GM18951 (cell line): ENCODE measurements at regions not wholly inside any gene's neighbourhood (a gene's known extent, or its start where the extent isn't known, plus 50 kb on each side); places are given as distances from the start of the nearest gene placed in this dataset.

Experiments
- POLR2A ChIP-seq: IDR thresholded peaks from 4 replicates; pipeline ENCODE4 v1.6.1; 2011; ENCODE audit warnings: mild to moderate bottlenecking; ENCODE audit not compliant: insufficient read length, insufficient read depth; ENCODE audit errors: extremely low read depth
- in situ Hi-C: fragments of 300-500 bp; cut with MboI; formaldehyde crosslinking; loops from one replicate; pipeline ENCODE4 v1.12.0; 2022; ENCODE audit warnings: low sequenced_read_pairs, mixed read lengths, inconsistent platforms; ENCODE audit not compliant: unreplicated experiment

DNA sequence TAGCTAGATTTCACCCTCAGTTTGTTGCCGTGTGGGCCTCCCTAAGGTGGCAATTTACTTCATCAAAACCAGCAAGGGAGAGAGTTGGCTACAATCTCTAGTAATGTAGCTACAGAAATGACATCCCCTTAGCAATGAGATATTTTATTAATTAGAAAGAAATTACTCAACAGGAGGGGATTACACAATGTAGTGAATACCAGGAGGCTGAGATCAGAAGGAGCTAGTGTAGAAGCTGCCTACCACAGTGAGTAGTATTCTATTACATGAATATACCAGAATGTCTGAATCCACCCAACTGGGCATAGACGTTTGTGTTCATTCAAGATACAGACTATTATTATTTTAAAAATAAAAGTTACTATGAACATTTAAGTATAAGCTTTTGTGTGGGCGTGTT, 868.2 kb upstream of the CXADR start:
- in situ Hi-C loops = no loop called here

DNA sequence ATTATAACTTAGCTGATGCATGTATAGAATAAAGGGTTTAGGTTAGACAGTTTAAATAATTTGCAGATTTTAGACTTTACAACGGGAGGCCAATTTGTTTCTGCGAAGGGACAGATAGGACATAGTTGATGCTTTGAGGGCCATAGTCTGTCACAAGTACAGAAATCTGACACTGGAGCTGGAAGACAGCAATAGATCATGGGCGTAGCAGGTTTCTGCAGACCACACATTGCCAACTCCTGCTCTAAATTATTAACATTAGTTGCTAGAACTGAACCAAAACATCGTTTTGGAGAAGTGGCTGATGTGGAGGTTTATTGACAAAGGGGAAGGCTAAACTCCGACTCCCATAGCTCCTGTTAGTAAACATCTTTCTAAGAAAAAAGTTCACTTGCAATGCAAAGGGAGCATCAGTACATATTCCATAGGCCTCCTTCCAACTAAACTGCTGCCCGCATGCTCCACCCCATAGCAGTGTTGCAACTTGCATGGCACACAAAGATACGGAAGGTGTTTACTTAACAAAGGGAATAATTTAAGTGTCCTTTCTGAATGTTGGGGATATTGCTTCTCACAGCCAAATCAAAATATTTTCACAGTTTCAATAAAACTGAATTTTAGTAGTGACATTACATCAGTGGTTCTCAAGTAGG, 862.0 kb upstream of the CXADR start:
- in situ Hi-C loops = no loop called here
- TF ChIP-seq POLR2A = no peak

More for the DNA sequence above, 868.2 kb upstream of the CXADR start:
- TF ChIP-seq POLR2A = no peak

DNA sequence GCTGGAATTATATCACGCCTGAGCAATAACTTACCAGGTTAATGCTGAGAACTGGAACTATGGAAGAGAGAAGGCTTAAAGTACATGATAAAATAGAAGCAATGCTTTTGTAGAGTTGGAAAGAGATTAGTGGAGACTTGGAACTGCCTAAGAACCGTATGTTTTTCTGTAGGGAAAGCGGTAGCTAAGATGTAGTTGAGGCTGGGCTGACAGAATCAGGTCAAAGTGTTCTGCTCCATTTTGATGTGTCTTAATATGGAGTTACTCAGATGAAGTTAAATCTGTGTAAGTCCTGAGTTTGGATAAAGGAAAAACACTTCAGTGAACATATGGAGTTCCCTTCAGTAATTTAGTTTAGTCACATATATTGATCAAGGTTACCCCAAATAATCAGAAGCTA, 860.9 kb upstream of the CXADR start:
- in situ Hi-C loops = no loop called here
- TF ChIP-seq POLR2A = no peak

GRCh38 chr21:16663436-16663835, 849.4 kb upstream of the CXADR start:
- TF ChIP-seq POLR2A = no peak

GRCh38 chr21:16667395-16667794, 845.4 kb upstream of the CXADR start:
- no peak for TF ChIP-seq POLR2A
- in situ Hi-C loops = no loop called here

More at GRCh38 chr21:16663436-16663835, 849.4 kb upstream of the CXADR start:
- in situ Hi-C loops = no loop called here

GRCh38 chr21:16674949-16675348, 837.9 kb upstream of the CXADR start:
- in situ Hi-C loops = no loop called here
- TF ChIP-seq POLR2A = no peak

- in situ Hi-C loops = no loop called here
- TF ChIP-seq POLR2A = no peak
These were observed 836.5 kb upstream of the CXADR start for GRCh38 chr21:16676391-16676790.

GRCh38 chr21:16678429-16679160, 834.2 kb upstream of the CXADR start:
- in situ Hi-C loops = no loop called here
- no peak for TF ChIP-seq POLR2A

DNA sequence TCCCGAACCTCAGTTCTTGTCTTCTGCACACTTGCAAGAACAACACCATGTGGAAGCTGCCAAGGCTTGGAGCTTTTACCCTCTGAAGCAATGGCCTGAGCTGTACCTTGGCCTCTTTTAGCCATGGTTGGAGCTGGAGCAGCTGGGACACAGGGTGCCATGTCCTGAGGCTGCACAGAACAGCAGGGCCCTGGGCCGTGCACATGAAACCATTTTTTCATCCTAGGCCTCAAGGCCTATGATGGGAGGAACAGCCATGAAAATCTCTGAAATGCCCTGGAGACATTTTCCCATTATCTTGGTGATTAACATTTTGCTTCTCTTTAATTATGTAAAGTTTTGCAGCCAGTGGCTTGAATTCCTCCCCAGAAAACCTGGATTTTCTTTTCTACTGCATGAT, 817.8 kb upstream of the CXADR start:
- in situ Hi-C loops = no loop called here
- TF ChIP-seq POLR2A = no peak

GRCh38 chr21:16707274-16707673, 805.6 kb upstream of the CXADR start:
- TF ChIP-seq POLR2A = no peak
- in situ Hi-C loops = no loop called here

DNA sequence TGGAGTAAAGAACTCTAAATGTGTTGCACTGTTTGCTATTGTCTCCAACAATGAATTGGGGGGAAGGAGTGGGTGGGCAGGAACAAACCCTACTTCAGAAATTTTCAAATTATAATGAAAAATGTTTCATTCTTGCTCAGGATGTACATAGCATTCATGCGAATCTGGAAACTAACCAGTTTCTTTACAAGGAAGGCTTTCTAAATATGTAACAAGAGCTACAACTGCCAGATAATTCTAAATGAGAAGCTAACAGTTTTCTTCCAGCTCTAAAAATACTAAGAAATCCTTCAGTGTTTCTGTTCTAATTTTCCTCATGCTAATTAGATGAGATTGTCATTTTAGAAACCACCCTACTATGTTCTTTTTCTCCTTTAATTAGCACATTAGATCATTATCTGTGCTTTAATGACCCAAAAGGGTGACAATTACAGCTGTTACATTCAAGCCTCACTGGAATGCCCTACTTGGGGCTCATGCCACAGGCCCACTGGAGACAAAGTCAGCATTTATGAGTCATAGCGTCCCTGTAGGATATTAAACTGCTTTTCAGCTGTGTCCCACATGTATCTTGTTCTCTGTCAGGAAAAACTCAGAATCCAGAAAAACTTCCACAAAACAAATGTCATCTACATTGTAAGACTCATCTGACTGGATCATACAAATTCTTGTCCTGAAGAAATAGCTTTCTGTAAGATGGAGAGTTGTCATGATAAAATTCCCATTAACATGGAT, 804.6 kb upstream of the CXADR start:
- in situ Hi-C loops = no loop called here
- no peak for TF ChIP-seq POLR2A

- in situ Hi-C loops = no loop called here
- no peak for TF ChIP-seq POLR2A
These were observed 802.8 kb upstream of the CXADR start for GRCh38 chr21:16709866-16710550.

- no peak for TF ChIP-seq POLR2A
- in situ Hi-C loops = no loop called here
These were observed 801.1 kb upstream of the CXADR start for GRCh38 chr21:16711757-16712156.
